HK-2 (cell line): ENCODE measurements at regions not wholly inside any gene's neighbourhood (a gene's known extent, or its start where the extent isn't known, plus 50 kb on each side); places are given as distances from the start of the nearest gene placed in this dataset.

ENCODE experiments used
- DNase-seq: peaks from one replicate; pipeline ENCODE4 v3.0.0-alpha.2; 2018; ENCODE audit not compliant: unreplicated experiment

DNA sequence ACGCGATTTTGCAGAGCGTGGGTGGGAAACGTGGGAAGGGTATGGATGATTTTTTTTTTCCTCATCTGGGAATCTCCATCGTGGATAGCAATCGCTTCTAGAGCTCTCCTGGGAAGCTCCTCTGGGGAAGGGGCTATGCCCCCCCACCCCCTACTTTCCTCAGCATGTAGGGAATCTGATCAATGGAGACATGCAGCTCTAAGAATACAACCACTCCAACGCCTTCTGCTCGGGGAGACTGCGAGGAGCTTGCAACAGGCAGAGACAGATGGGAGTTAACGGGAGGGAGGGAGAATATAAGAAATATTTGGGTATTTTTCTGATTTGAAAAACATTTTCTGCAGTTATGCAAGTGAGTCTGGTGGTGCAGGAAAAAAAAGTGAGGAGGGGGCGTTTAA, 104.6 kb upstream of the HSD17B12 start:
- DNase-seq, result no peak

DNA sequence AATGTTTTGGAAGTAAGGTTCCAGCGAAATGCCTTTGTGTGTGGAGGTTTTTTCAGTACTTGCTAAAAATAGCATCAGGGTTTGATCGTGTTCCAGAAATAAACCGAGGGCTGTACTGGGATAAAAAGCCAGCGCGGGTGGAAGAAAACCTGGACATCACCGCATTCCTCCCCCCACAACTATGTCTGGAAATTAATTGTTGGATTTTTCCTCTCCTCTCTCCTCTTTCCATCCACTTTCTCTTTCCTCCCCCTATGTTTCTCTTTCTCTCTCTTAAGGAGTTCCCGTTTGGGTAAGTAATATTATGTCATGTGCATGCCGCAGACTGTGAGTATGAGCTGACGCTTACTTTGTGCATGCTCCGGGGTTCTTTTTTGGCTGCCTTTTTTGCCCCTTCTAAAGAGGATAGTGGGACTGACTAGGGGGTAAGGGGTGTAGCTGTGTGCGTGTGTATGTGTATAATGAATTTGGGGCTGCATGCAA, 104.2 kb upstream of the HSD17B12 start:
- no peak for DNase-seq

DNA sequence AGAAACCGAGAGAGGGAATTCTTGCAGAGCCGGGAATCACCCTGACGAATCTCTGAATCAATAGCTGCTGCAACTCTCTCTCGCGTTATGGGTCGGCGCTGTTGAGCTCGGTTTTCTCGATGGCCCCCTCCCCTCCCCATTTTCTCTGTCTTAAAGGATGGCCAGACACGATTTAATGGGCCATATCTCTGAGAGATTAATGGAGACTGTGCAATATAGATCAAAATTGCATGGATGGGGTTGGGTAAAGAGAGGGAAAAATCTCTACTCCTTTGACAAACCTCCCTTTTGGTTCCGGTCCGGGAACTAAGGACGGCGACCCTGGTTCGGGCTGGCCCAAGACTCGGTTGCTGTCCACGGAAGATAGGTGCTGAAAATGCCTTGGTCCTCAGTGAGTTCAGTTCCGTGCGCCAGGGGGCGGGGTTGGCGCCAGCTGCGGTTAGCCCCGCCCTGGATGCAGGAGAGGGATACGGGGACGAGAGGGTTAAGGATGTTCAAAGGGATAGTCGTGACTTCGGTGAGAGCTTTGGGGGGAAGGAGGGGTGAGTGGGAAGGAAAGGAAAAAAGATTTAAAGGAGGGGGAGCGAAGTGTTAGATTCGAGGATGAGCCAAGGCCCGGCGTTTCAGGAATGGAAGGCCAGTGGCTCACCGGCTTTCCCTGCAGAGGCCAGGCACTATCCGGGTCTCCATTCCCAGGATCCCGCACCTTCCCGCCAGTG, 103.6 kb upstream of the HSD17B12 start:
- no peak for DNase-seq

DNA sequence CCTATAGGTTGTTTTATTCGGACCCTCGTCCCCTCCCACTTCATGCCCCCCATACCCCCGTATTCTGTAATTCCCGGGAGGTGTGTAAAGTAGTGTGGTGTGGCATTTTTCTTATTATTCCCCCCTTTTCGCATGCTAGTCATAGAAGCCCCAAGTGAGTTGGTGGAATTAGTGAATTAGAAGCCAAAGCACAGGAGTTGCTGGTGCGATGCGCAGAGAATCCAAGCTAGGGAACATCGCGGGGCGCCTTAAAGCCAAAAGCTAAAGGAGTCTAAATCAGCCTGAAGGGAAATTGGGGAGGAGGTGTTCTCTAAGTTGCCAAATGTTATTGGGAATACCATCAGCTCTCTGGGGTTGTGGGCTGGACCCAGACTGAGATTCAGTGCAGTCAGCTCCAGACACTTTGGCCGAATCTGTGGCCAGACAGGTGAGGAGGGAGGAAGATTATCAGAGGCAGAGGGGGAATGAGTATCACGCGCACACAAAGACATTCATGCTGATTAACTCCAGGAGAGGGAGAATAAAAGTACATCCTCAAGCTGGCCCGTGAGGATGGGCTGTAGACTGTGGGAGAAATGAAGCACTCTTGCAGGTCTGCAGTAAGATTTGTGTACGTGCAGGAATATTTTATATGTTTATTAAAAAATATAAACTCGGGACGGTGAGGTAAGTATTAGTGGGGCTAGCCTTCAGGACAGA, 102.8 kb upstream of the HSD17B12 start:
- no peak for DNase-seq

DNA sequence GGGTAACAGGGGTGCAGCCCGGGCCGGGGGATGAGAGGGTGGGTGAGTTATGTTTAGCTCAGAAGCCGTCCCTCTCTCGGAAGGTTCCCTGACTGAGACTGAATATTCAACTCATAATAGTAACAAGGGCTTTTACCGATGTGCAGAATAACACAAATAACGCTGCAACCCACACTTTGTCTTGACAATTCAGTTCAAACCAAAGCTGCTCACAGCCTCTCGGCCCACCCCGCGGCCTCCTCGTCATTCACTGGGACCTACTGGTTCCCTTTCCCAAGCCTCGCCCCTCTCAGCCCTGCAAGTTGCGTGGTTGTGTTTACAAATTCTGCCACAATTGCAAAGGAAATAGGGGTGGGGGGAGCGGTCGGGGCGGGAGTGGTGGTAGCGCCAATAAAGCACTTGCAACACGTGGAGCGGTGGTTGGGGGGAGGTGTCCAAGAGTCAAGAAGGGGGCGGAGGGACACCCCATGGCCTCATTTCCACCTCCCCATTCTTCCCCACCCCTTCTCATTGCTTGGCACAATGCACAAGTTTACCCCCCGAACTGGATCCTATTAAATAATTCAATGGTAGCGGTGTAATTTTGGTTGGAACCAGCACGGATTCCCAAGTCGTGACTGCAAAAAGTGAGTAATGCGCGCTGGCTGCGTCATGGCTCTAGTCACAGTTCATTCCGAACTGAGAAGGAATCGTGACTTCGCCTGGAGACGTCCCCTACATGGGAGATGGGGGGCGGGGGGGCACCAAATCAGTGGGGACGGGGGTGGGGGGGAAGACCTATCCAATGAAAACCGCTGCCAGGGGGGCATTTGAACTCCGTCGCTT, 102.0 kb upstream of the HSD17B12 start:
- DNase-seq, result no peak

DNA sequence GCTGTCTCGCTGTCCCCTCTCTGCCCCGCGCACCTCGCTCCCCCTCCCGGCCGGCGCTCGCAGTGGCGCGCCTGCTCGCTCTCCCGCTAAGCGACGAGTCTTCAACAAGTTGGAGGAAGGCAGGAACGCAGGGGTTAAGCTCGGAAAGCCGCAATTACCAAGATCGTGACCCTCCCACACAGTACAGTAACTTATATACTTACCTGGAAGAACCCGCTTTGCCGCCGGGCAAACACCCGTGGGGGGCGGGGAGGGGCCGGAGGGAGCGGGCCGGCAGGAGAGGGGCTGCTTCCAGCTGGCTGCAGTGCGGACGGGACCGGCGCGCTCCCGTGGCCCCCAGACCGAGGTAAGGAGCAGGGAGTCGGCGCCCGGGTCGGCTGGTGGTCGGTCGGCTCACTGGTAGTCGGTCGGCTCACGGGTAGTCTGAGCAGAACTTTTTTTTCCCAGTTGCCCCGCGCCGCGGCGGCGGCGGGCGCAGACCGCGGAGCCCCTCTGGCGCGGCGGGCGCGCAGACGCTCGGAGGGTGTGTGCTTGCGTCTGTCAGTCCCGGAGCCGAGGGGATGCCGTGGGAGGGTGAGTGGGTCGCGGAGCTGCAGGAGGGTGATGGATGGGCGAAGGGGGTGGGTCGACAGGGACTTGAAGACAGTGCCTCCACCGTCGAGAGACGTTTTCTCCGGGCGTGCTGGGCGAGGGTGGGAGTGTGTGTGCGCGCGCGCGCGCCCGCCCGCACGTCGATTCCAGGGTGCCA, 101.2 kb upstream of the HSD17B12 start:
- peak; percentile 39 for DNase-seq

DNA sequence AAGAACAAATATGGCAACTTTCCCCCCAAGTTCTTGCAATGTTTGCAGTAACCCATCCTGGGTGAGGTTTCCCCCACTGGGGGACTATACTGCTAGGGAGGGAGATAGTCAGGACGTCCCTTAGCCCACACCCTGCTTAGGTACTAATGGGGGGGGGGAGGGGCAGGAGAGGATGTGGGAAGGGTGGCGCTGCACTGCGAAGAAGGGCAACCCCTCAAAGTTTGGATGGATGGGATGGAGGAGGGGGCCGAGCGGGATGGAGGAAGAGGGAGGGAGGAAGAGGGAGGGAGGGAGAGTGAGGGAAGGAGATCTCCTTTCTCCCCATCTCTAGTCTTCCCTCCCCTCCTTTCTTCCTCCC, 100.6 kb upstream of the HSD17B12 start:
- no peak for DNase-seq

DNA sequence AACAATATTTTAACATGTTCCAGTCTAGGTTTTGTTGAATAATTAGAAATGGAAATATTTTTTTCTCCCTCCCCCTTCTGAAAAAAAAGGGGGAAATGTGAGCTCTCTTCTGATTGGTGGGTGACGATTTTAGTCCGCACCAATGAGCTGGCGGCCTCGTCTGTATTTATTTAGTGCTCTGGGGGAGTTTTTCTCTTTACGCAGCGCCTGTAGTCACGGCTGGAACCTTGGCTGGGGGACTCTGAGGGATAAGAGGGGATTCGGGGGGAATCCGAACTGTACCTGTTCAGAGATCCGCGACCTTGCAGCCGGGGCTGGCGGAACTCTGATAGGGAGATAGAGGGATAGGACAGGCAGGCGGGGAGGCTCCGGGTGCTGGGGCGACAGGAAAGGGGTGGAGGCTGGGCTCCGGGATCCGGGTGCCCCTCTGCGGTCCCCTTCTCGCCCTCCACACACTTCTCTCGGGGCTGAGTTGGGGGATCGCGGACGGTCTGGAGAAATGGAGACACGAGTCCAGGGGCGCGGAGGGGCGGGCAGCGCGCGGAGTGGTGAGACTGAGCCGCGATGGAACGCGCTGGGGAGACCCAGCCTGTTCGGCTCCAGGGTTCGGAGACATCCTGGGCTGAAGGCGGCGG, 99.7 kb upstream of the HSD17B12 start:
- no peak for DNase-seq

DNA sequence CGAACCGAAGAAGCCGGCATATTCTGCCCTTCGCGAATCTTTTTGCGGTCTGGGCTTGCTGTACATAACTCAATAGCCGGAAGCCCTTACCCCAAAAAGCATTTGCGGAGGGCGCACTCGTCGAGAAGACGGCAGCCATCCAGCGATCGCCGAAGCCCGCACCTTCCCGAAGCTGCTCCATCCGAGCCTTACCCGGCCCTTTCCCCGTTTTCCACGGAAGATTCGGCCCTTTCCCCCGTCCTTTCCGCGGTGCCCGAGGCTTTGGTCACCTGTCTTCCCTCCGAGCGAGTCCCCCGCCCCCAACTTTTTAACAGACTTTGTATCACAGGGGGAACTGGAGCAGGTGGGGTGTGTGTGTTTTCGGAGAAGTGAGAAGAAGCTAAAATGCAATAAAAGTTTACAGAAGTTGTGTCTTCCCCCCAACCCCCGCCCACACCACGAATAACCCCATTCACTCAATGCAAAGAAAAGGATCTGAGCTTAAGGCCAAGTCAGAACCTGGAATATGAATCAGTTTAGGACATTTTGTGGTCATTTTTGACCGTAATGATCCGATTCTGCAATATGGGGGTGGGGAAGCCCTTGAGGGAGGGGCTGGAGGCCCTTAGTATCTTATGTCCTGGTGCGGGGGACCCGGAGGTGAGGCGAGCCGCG, 99.0 kb upstream of the HSD17B12 start:
- DNase-seq, result no peak

DNA sequence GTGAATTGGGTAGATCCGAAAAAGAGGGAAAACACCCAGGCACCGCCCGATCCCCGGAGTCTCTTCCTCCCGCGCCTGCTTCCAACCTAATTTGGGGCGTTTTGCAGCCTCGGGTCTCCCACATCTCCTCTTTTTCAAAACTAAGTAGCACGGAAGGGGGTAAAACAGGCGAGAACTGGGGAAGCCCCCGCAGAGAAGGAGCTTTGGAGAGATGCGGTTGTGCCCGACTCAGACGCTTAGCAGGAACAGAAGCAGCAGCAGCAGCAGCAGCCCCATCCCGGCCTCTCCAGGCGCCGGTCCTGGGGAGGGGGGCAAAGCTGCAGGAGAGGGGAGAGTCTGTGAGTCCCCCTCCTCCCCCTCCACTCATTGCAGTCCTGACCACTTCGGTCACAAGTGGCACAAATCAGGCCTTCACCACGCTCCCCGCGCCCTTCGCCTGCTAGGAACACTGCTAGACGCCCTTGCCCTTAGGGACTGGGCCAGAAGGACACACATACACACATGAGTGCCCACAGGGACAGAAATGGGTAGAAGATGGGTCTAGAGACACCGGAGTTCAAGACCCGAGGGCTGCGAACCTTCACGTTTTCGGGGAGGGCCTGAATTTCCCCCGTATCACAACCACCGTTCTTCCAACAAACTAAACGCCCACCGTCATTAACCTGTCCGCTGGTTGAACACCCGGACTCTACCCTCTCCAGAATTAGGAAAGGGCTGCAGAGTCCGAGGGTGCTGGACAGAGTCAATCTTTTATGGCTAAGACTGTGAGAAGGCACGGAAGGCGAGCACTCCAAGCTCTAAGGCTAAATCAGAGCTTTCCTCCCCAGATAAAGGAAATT, 98.3 kb upstream of the HSD17B12 start:
- no peak for DNase-seq

DNA sequence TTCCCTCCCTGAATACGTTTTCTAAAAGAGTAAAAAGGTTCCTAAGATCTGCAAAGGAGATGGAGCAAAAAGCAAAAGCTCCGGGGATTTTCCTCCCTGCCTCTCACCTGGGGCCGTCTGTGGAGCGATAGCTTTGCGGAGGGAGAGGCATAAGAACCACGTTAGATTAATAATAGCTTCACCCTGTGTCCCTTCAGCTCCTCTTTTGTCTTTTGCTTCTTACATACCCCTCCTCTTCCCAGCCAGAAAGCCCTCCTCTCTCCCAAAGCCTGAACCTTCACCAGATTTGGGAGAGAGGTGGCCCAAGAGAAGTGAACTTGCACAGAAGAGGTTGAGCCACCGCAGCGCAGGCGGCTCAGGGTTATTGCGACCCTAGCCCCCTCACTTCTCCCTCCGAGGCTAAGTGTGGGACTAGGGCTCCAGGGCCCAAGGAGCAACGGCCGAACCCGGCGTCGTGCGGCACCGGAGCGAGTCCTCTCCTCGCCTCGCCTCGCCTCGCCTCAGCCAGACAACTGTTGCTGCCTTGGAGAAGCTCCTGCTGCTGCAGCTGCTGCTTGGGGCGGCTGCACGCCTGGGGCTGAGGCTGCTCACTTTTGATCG, 97.6 kb upstream of the HSD17B12 start:
- DNase-seq, result no peak

DNA sequence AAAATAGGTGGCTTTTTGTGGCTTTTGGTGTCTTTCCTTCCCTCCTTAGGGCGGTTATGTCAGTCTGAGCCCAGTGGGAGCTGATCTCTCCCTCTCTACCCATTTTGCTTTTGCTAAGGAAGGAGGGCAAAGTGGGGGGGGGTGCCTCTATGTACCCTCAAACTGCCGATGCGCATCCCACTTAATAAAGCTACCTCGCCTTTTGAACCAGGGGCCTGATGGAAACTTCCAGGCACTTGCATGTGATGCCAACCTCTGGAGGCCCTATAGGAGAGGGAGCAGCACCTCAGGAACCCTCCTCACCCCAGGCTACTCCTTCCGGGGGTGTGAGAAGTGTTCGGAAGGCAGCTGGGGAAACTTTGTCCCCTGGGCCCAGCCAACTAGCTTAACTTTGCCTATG, 97.0 kb upstream of the HSD17B12 start:
- DNase-seq, result no peak

DNA sequence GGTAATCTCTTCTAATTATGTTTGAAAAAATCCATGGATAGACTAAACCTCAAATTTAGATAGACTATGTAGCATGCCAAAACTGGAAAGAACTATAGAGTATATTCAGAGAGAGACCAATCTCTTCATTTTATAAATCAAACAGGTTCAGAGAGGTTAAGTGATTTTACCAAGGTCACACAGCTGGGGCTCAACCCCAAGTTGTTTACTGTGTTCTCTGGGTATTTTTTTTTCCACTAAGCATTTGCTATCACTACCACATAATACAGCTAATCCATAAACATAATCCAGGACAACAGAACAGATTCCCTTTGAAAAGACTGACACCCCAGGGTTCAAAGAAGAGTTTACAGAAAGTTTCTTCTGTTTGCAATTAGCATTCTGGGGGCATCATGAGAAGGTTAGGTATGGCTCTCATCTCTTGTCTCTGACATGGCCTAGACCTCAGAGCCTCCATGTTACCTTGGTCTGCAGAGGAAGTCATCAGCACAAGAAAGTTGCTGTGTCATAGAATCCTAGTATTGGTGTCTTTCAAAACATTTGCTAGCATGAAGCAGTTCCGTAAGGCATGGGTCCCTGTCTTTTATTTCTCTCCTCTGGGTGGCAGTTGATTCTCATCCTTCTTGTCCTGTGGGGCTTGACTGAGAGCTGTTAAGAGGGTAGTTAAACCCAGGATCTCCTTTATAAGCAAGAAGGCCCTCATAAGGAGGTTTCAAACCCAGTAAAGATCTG, 94.5 kb upstream of the HSD17B12 start:
- DNase-seq, result no peak

DNA sequence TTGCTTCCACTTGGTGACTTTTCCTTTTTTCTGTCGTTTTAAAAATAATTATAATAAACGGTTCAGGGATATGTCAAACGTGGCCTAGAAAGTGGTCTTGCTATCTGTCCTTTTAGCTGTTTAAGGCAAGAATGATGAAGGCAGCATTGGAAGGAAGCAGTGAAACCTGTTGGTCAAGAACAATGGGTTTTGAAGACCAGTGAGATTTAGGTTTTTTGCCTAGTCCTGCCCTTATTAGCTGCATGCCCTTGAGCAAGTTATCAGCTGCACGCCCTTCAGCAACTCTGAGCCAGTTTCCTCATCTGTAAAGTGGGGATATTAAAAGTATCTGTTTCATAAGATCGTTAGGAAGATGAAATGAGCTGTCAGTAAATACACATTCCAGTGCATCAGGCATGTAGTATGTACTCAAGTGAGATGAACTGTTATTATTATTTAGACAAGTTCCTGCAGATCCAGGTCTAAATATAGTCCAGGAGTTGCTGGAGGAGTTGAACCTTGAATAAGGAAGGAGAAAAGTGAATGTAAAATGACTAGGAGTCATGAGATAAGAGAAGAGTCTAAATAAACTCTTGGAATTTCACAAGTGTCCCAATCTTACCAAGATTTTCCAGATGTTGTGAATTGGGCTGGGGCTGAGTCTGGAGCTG, 90.8 kb upstream of the HSD17B12 start:
- no peak for DNase-seq

DNA sequence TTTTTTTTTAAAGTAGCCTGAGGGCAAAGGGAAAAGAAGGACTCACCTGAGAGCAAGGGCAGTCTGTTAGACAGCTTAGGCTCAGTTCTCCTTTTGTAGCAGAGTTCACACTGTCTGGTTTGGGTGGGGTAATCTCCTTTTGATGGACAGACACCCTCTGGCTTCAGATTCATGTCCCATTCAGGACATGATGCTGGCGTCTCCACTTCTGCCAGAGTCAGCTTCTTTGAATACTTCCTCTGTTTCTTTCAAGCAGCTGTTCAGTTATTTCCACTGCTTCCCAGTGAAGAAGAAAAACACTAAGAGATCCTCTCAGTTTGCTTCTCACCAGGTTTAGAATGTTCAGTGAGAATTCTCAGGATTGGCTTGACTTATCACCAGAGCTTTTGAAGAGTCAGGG, 79.0 kb upstream of the HSD17B12 start:
- no peak for DNase-seq

DNA sequence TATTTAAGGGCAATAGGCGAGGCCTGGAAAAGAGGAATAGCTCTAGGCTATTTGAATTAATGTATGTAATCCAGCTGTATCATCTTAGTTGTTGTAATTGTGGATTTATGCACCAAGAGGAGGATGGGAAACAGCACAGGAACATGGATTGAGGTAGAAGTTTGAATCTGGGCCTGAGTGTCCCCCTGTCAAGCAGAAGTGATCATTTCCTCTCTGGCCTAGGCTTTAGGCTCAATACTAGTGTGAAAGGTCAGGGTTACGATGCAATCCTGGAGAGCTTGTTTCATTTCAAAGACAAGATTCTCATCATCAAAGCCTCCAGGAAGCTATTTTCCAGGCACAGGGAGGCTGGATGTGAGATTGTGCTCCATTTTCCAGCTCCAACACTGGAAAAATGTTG, 77.9 kb upstream of the HSD17B12 start:
- no peak for DNase-seq

DNA sequence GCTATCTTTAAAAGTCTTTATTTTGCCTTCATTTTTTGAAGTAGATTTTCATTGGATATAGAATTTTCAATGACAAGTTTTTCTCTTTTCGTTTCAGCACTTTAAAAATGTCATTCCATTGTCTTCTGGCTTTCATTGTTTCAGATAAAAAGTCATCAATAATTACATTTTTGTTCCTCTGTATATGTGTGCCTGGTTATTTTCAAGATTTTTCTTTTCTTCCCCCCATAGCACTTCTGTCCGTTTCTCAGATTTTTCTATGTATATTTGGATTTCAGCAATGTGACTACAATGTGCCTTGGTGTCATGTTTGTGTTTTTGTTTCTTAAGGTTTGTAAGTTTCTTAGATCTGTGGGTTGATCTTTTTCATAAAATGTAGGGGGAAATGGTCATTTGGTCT, 66.3 kb upstream of the HSD17B12 start:
- DNase-seq, result no peak

DNA sequence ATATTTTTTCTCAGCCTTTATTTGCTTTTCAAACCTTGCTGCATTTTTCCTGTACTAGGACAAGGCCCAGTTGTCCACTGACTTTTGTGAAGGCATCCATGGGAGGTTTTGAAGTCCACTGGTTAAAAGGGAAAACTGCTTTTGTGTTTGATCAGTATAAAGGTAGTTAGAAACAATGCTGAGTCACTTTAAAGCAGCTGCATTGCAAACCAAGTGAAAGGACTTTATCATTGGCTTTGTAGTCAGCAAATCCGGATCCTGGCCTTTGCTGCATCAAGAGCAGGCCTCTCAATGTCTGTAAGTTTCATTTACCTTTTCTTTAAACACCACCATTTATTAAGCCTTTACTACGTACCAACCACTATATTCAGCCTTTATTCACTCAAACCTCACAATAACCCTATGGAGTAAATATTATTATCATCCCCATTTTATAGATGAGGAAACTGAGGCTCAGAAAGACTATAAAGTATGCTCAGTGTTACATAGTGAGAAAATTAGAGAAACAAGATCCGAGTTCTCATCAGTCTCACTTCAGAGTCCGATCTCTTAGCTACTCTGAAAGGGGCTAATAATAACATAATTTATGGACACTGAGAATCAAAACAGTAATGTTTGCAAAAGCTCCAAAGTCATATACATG, 60.6 kb upstream of the HSD17B12 start:
- no peak for DNase-seq
